GM18951 (cell line): ENCODE measurements at regions not wholly inside any gene's neighbourhood (a gene's known extent, or its start where the extent isn't known, plus 50 kb on each side); places are given as distances from the start of the nearest gene placed in this dataset.

ENCODE experiments used
- POLR2A ChIP-seq: IDR thresholded peaks from 4 replicates; pipeline ENCODE4 v1.6.1; 2011; ENCODE audit warnings: mild to moderate bottlenecking; ENCODE audit not compliant: insufficient read length, insufficient read depth; ENCODE audit errors: extremely low read depth
- in situ Hi-C: fragments of 300-500 bp; cut with MboI; formaldehyde crosslinking; loops from one replicate; pipeline ENCODE4 v1.12.0; 2022; ENCODE audit warnings: low sequenced_read_pairs, mixed read lengths, inconsistent platforms; ENCODE audit not compliant: unreplicated experiment

DNA sequence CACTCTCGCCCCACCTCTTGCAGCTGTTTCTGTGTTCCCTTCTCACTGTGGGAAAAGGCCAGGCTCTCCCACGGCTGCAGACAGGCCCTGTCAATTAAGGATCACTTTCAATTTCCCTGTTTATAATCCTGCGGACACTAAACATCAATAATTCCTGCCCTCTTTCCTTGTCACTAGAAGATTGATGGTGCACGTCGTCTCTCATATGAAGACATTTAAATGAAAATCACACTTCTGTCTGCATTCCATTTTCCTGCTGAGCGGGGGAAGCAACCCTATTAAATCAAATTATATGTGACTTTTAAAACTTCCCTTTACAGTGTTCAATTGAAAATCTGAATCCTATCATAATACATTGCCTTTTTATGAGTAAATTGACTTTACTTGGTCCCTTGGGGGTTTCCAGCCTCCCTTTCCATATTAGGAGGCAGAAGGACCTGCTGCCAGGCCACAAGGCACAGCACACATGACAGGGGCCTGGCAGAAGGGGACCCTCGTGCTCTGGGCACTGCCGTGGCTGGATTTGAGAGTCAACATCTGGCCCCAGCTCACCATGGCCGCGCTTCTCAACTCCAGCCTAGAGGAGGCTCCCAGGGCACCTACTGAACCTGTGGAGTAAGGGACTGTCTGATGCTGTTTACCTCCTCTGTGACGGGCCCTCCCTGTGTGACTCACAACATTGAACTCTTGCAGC, 311.0 kb upstream of the IRX4 start:
- no peak for TF ChIP-seq POLR2A
- in situ Hi-C loops, result no loop called here

DNA sequence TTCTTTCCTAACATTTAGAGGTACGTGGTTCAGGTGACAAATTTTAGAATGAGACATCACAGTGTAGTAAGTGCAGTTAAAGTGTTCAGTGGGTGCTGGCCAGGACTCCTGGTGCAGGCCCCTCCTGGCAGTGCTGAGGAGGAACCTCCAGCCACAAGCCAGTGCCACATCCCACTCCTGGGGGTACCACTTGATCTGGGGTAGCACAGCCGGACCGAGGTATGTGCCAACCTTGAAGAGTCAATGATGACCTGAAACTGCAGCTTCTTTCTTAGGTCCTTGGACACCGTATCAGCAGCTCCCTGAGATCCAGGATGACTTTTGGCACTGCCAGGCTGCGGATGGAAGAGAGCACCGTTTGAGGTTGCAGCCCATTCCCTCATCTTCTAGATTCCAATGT, 310.4 kb upstream of the IRX4 start:
- no peak for TF ChIP-seq POLR2A
- in situ Hi-C loops, result no loop called here

GRCh38 chr5:2192496-2192895, 309.8 kb upstream of the IRX4 start:
- in situ Hi-C loops, result no loop called here
- TF ChIP-seq POLR2A, result no peak

GRCh38 chr5:2191972-2192371, 309.2 kb upstream of the IRX4 start:
- TF ChIP-seq POLR2A, result no peak
- in situ Hi-C loops, result no loop called here

DNA sequence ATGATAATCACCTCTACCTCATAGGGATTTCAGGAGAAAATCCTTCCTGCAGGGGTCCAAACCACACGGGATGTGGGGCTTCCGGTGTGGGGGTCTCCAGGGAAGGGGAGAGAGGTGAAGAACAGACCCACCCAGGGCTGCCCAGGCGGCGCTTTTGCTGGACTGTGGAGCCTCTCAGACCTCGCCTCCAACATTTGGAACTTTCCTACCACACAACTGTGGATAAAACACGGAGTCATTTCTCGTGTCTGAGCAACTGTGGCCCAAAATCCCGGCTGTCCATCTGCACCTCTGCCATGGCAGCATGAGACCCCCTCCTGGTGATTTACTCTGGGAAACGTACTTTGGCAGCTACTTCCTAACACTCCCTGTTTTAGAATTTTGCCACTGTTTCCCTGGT, 307.8 kb upstream of the IRX4 start:
- in situ Hi-C loops, result no loop called here
- TF ChIP-seq POLR2A, result no peak

- in situ Hi-C loops, result no loop called here
- TF ChIP-seq POLR2A, result no peak
Observed at GRCh38 chr5:2188661-2189060, 305.9 kb upstream of the IRX4 start.

- no peak for TF ChIP-seq POLR2A
- in situ Hi-C loops, result no loop called here
Observed at GRCh38 chr5:2188137-2188536, 305.4 kb upstream of the IRX4 start.

GRCh38 chr5:2187687-2188086, 305.0 kb upstream of the IRX4 start:
- TF ChIP-seq POLR2A, result no peak
- in situ Hi-C loops, result no loop called here

DNA sequence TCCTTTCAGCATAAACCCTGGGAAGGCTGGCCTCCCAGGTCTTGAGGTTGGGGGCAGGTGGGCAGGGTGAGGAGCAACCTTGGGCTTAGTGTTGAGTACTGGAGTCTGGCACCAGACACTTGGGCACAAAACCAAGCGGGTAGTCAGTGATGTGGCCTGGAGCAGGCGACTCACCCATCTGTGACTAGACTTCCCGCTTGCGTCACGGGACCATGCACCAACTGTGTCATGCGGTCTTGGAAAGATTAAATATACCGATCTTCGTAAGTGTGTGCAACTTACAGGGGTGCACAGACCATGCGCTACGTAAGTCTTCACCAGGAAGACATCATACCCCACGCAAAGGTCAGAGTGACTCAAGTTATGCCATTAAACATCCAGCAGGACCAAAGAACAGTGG, 304.4 kb upstream of the IRX4 start:
- no peak for TF ChIP-seq POLR2A
- in situ Hi-C loops, result no loop called here

GRCh38 chr5:2186472-2187015, 303.8 kb upstream of the IRX4 start:
- in situ Hi-C loops, result no loop called here
- TF ChIP-seq POLR2A, result no peak

DNA sequence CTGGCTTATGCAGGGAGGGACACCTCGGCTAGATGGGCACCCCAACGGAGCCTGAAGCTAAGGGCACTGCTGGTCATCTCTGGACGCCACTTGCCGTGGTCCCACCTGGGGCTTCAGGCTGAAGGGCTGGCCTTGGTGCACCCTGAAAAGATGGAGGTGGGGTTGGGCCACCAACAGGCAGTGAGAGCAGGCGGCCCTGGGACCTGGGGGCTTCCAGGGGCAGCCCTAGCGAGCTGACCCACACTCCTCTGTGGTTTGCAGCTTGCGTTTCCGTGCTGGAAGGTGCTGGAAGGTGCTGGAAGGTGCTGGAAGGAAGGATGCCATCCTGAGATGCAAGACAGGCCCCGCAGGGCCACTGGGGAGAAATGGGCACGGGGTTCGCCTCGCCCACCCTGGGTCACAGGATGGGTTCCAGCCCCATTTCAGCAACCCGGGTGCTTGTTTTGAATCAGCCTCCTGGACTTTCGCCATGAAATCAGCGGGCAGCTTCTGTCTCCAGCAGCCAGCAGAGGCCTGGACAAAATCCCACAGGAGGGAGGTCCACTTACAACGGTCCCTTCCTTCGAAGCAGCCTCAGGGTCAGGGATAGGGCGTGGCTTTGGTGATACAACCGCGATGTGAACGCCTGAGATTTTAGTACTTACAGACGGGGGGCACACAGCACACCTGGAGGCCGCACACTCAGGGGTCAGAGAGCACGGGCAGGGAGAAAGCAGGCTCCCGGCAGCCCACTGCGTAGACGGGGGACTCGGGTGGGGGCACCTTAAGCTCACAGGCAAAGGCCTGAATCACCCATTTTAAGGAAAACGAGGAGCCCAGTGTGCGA, 303.1 kb upstream of the IRX4 start:
- TF ChIP-seq POLR2A, result no peak
- in situ Hi-C loops, result no loop called here

GRCh38 chr5:2184563-2185540, 302.1 kb upstream of the IRX4 start:
- in situ Hi-C loops, result no loop called here
- TF ChIP-seq POLR2A, result no peak

GRCh38 chr5:2184026-2184366, 301.3 kb upstream of the IRX4 start:
- in situ Hi-C loops, result no loop called here
- no peak for TF ChIP-seq POLR2A
